BLaER1 (cell line): ENCODE measurements at regions not wholly inside any gene's neighbourhood (a gene's known extent, or its start where the extent isn't known, plus 50 kb on each side); places are given as distances from the start of the nearest gene placed in this dataset.
"Not testable (repeated sequence)": the region's sequence is repeated elsewhere in the genome, so short reads cannot be mapped to it uniquely, and the experiment has no call there.

ENCODE experiments used
- H3K27ac ChIP-seq: shearing (Covaris generic); formaldehyde crosslinking; 2 replicates; pipeline ENCODE4 v1.8.1; 2022
- H3K27me3 ChIP-seq: shearing (Covaris generic); formaldehyde crosslinking; 2 replicates; pipeline ENCODE4 v1.8.1; 2022
- H3K36me3 ChIP-seq: shearing (Covaris generic); formaldehyde crosslinking; 2 replicates; pipeline ENCODE4 v1.8.1; 2022
- H3K4me1 ChIP-seq: shearing (Covaris generic); formaldehyde crosslinking; 2 replicates; pipeline ENCODE4 v1.8.1; 2022
- H3K4me2 ChIP-seq: shearing (Covaris generic); formaldehyde crosslinking; 2 replicates; pipeline ENCODE4 v1.8.1; 2022
- H3K4me3 ChIP-seq: shearing (Covaris generic); formaldehyde crosslinking; 2 replicates; pipeline ENCODE4 v1.8.1; 2022
- H3K9ac ChIP-seq: shearing (Covaris generic); formaldehyde crosslinking; 2 replicates; pipeline ENCODE4 v1.8.1; 2022
- H3K9me3 ChIP-seq: shearing (Covaris generic); formaldehyde crosslinking; 2 replicates; pipeline ENCODE4 v1.8.1; 2022
- H4K20me1 ChIP-seq: shearing (Covaris generic); formaldehyde crosslinking; 2 replicates; pipeline ENCODE4 v1.8.1; 2022
- Cebpa-rat ChIP-seq: shearing (Covaris generic); IDR thresholded peaks from 2 replicates; pipeline ENCODE4 v1.8.1; 2022

- TF ChIP-seq Cebpa-rat, result no peak
- Histone ChIP-seq H3K4me3 (no peak overlapping the region), H3K36me3 (no peaks in the 10 kb centered on the region), H4K20me1 (no peaks in the 10 kb centered on the region), H3K4me1 (peaks cover 6% of the 10 kb centered on the region; the same call in 1 of the 2 replicates), H3K9ac (no peak overlapping the region), H3K27me3 (no peaks in the 10 kb centered on the region), H3K9me3 (no peaks in the 10 kb centered on the region), H3K4me2 (no peak overlapping the region), H3K27ac (no peak overlapping the region)
Observed at GRCh38 chr1:29924017-29924431, 687.7 kb downstream of the PTPRU start.

GRCh38 chr1:29921741-29922140 is 685.4 kb downstream of the PTPRU start:
- no peaks in the 10 kb centered on the region for H3K36me3 ChIP-seq

GRCh38 chr1:29920784-29921183 is 684.5 kb downstream of the PTPRU start:
- no peaks in the 10 kb centered on the region for H3K36me3 ChIP-seq
- peaks cover 6% of the 10 kb centered on the region; the same call in 1 of the 2 replicates for H3K4me1 ChIP-seq
- no peak for TF ChIP-seq Cebpa-rat
- H3K9me3 ChIP-seq, result no peaks in the 10 kb centered on the region
- no peak overlapping the region for H3K4me3 ChIP-seq
- H3K27me3 ChIP-seq, result no peaks in the 10 kb centered on the region
- H4K20me1 ChIP-seq, result no peaks in the 10 kb centered on the region
- no peak overlapping the region for H3K27ac ChIP-seq
- no peak overlapping the region for H3K4me2 ChIP-seq
- H3K9ac ChIP-seq, result no peak overlapping the region

More at GRCh38 chr1:29921741-29922140, 685.4 kb downstream of the PTPRU start:
- Histone ChIP-seq H3K9ac (no peak overlapping the region), H4K20me1 (no peaks in the 10 kb centered on the region), H3K9me3 (no peaks in the 10 kb centered on the region), H3K27me3 (no peaks in the 10 kb centered on the region), H3K4me2 (no peak overlapping the region), H3K27ac (no peak overlapping the region), H3K4me3 (no peak overlapping the region), H3K4me1 (peaks cover 6% of the 10 kb centered on the region; the same call in 1 of the 2 replicates)
- no peak for TF ChIP-seq Cebpa-rat

- Histone ChIP-seq H4K20me1 (no peaks in the 10 kb centered on the region), H3K27ac (no peak overlapping the region)
- no peak for TF ChIP-seq Cebpa-rat
Observed at GRCh38 chr1:29920316-29920715, 684.0 kb downstream of the PTPRU start.

GRCh38 chr1:29919041-29919440 is 682.7 kb downstream of the PTPRU start:
- H4K20me1 ChIP-seq, H3K27me3 ChIP-seq, H3K27ac ChIP-seq, H3K9ac ChIP-seq, H3K36me3 ChIP-seq, H3K9me3 ChIP-seq, H3K4me1 ChIP-seq, H3K4me3 ChIP-seq, H3K4me2 ChIP-seq: not testable (repeated sequence)

More at GRCh38 chr1:29920316-29920715, 684.0 kb downstream of the PTPRU start:
- H3K27me3 ChIP-seq, result no peaks in the 10 kb centered on the region
- no peaks in the 10 kb centered on the region for H3K9me3 ChIP-seq
- no peak overlapping the region for H3K4me3 ChIP-seq
- H3K9ac ChIP-seq, result no peak overlapping the region
- peaks cover 6% of the 10 kb centered on the region for H3K4me1 ChIP-seq
- H3K4me2 ChIP-seq, result no peak overlapping the region
- no peaks in the 10 kb centered on the region for H3K36me3 ChIP-seq

- Histone ChIP-seq H4K20me1 (no peaks in the 10 kb centered on the region), H3K27ac (no peak overlapping the region), H3K4me3 (no peak overlapping the region), H3K4me1 (no peaks in the 10 kb centered on the region; the same call in none of the 2 replicates), H3K4me2 (no peak overlapping the region), H3K36me3 (no peaks in the 10 kb centered on the region), H3K9ac (no peak overlapping the region), H3K9me3 (no peaks in the 10 kb centered on the region), H3K27me3 (no peaks in the 10 kb centered on the region)
- no peak for TF ChIP-seq Cebpa-rat
Observed at GRCh38 chr1:29916656-29917369, 680.5 kb downstream of the PTPRU start.

- H3K4me1 ChIP-seq, result peaks cover 5% of the 10 kb centered on the region
- H3K4me3 ChIP-seq, result no peak overlapping the region
- H3K36me3 ChIP-seq, result no peaks in the 10 kb centered on the region
- no peak overlapping the region for H3K9ac ChIP-seq
- H3K27ac ChIP-seq, result no peak overlapping the region
- no peaks in the 10 kb centered on the region for H4K20me1 ChIP-seq
- no peaks in the 10 kb centered on the region for H3K9me3 ChIP-seq
- no peak for TF ChIP-seq Cebpa-rat
- H3K4me2 ChIP-seq, result 0 out of 2 replicates have a peak overlapping the region, but pooled peaks have one; percentile 16
- no peaks in the 10 kb centered on the region for H3K27me3 ChIP-seq
Observed at GRCh38 chr1:29914936-29915335, 678.6 kb downstream of the PTPRU start.

- Histone ChIP-seq H3K4me3 (no peak overlapping the region), H3K36me3 (no peaks in the 10 kb centered on the region), H3K9ac (no peak overlapping the region), H3K27ac (no peak overlapping the region), H3K4me1 (peaks cover 9% of the 10 kb centered on the region), H3K9me3 (no peaks in the 10 kb centered on the region), H3K4me2 (no peak overlapping the region), H3K27me3 (no peaks in the 10 kb centered on the region), H4K20me1 (no peaks in the 10 kb centered on the region)
- no peak for TF ChIP-seq Cebpa-rat
Observed at GRCh38 chr1:29912425-29912824, 676.1 kb downstream of the PTPRU start.

GRCh38 chr1:29909962-29910361 is 673.6 kb downstream of the PTPRU start:
- Histone ChIP-seq H4K20me1 (no peaks in the 10 kb centered on the region), H3K9ac (no peak overlapping the region)
- no peak for TF ChIP-seq Cebpa-rat

GRCh38 chr1:29907596-29907995 is 671.3 kb downstream of the PTPRU start:
- H3K36me3 ChIP-seq, result no peaks in the 10 kb centered on the region
- no peak overlapping the region for H3K9ac ChIP-seq
- no peaks in the 10 kb centered on the region for H3K9me3 ChIP-seq
- no peak for TF ChIP-seq Cebpa-rat
- H4K20me1 ChIP-seq, result no peaks in the 10 kb centered on the region
- no peak overlapping the region for H3K4me2 ChIP-seq
- H3K27me3 ChIP-seq, result no peaks in the 10 kb centered on the region; the same call in 1 of the 2 replicates
- H3K4me1 ChIP-seq, result peaks cover 9% of the 10 kb centered on the region
- no peak overlapping the region for H3K4me3 ChIP-seq
- no peak overlapping the region for H3K27ac ChIP-seq

More at GRCh38 chr1:29909962-29910361, 673.6 kb downstream of the PTPRU start:
- no peak overlapping the region for H3K4me3 ChIP-seq
- no peaks in the 10 kb centered on the region for H3K27me3 ChIP-seq
- no peaks in the 10 kb centered on the region for H3K36me3 ChIP-seq
- H3K4me2 ChIP-seq, result peak overlapping the region; percentile 42; the same call in 1 of the 2 replicates
- no peak overlapping the region for H3K27ac ChIP-seq
- peaks cover 9% of the 10 kb centered on the region for H3K4me1 ChIP-seq
- H3K9me3 ChIP-seq, result no peaks in the 10 kb centered on the region
